Testis (tissue), 2 donors: ENCODE measurements at regions not wholly inside any gene's neighbourhood (a gene's known extent, or its start where the extent isn't known, plus 50 kb on each side); places are given as distances from the start of the nearest gene placed in this dataset.

Experiments used
- CTCF ChIP-seq, 3 experiments: fragments of 450-650 bp in 2 of 3; fragments of 200-600 bp in 1 of 3; sonication (generic) in 1 of 3; IDR thresholded peaks; one replicate each; pipeline ENCODE4 v1.5.1; 2016 to 2019; ENCODE audit warnings: antibody characterized with exemption in 3 of 3, mild to moderate bottlenecking in 2 of 3, moderate library complexity in 1 of 3
- POLR2A ChIP-seq: fragments of 450-650 bp; IDR thresholded peaks from one replicate; pipeline ENCODE4 v1.6.1; 2017; ENCODE audit warnings: antibody characterized with exemption, mild to moderate bottlenecking, moderate library complexity

- TF ChIP-seq CTCF (IDR thresholded peaks at IDR 0.05) (no peak), POLR2A (no peak)
These were observed 242.5 kb downstream of the SEC61B start for GRCh38 chr9:99464568-99464967.
